ENCODE measurements at regions not wholly inside any gene's neighbourhood (a gene's known extent, or its start where the extent isn't known, plus 50 kb on each side); places are given as distances from the start of the nearest gene placed in this dataset.

DNA sequence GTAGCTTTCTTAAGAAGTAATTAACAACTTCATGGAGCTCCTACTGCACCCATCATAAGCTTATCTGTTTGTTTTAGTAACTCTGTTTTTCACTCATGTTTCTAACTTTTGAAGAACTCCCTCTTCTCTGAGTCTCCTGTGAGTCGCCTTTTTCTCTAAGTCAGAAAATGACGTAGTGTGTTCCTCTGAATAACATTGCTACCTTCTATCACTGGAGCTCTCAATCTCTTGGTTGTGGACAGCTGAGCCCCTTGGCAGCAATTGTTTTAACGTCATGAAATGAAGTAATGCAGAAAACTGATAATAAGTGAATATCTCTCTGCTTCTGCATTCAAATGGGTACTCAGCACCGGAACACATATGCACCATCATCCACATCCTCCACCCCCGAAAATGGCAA, 433.3 kb upstream of the SALL3 start:
- Histone ChIP-seq H3K4me3 (ENCODE audit: low read depth in 1 of 2, low read length in 2 of 2) (no peak overlapping the region), H3K27ac (ENCODE audit: low read depth, low read length) (no peak overlapping the region), H3K27me3 (ENCODE audit: control insufficient read depth in 1 of 2, insufficient read depth in 2 of 2, low read length in 2 of 2) (no peaks in the 10 kb centered on the region)

DNA sequence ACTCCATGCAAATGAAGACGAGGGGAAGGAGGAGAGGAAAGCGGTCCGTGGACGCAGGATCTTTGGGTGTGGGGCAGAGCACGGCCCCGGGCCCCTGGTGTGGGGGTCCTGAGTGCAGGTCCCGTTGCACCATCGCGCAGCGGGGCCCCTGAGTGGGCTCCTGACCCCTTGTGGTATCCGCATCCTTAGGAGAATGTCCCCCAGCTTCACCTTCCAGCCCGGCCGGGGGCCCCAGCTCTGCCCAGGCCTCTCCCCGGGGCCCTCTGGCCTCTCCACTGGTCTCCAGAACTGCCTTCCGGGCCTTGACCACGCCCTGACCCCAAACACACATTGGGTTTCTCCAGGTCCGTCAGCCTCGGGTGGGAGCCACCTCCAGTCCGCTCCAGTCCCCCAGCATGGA, 431.8 kb upstream of the SALL3 start:
- H3K27me3 ChIP-seq (ENCODE audit: control insufficient read depth in 1 of 2, insufficient read depth in 2 of 2, low read length in 2 of 2): no peaks in the 10 kb centered on the region
- H3K4me1 ChIP-seq (ENCODE audit: control insufficient read depth in 1 of 2, insufficient read depth in 2 of 2, low read length in 2 of 2): no peaks in the 10 kb centered on the region
- H3K9me3 ChIP-seq (ENCODE audit: control insufficient read depth in 1 of 2, low read length in 2 of 2): peaks cover 0 to 17% of the 10 kb centered on the region in 2 donors
- H3K27ac ChIP-seq (ENCODE audit: low read depth, low read length): no peak overlapping the region
- no peak overlapping the region for H3K9ac ChIP-seq (ENCODE audit: low read depth in 1 of 2, low read length in 2 of 2)
- no peak overlapping the region for H3K4me3 ChIP-seq (ENCODE audit: low read depth in 1 of 2, low read length in 2 of 2)
- no peaks in the 10 kb centered on the region for H3K36me3 ChIP-seq (ENCODE audit: control insufficient read depth in 1 of 2, insufficient read depth in 2 of 2, low read length in 2 of 2)

More for the DNA sequence above, 433.3 kb upstream of the SALL3 start:
- H3K9me3 ChIP-seq (ENCODE audit: control insufficient read depth in 1 of 2, low read length in 2 of 2): peaks cover 0 to 17% of the 10 kb centered on the region in 2 donors
- no peaks in the 10 kb centered on the region for H3K4me1 ChIP-seq (ENCODE audit: control insufficient read depth in 1 of 2, insufficient read depth in 2 of 2, low read length in 2 of 2)
- no peak overlapping the region for H3K9ac ChIP-seq (ENCODE audit: low read depth in 1 of 2, low read length in 2 of 2)
- H3K36me3 ChIP-seq (ENCODE audit: control insufficient read depth in 1 of 2, insufficient read depth in 2 of 2, low read length in 2 of 2): no peaks in the 10 kb centered on the region

DNA sequence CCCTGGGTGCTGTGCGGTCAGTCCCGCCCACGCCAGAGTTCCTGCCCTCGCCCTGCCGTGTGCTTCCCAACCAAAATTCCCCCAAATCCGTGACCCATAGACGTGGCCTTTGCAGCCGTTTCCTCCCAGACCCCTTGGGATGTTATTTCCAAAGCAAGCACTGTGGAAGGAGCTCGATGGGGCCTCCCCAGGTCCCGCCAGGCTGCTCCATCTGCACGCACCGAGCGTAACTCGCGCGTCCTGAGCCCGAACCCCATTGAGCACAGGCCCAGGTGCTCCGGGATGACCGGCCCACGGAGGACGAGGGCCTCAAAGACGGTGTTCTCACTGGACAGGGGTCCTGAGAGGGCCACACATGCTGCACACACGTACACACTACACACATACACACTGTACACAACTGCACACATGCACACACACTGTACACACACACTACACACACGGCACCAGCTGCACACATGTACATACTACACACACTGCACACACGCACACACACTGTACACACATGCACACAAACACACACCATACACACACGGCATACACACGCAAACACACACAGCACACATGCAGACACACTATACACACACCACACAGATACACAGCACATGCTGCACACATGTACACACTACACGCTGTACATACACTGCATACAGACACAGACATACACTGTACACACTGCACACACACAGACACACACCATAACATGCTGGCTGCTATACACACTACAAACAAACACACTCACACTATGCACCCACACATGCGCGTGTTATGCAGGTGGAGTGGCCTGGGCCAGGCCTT, 431.2 kb upstream of the SALL3 start:
- H3K27me3 ChIP-seq (ENCODE audit: control insufficient read depth in 1 of 2, insufficient read depth in 2 of 2, low read length in 2 of 2): no peaks in the 10 kb centered on the region
- H3K27ac ChIP-seq (ENCODE audit: low read depth, low read length): no peak overlapping the region
- peaks cover 0 to 17% of the 10 kb centered on the region in 2 donors for H3K9me3 ChIP-seq (ENCODE audit: control insufficient read depth in 1 of 2, low read length in 2 of 2)
- no peak overlapping the region for H3K9ac ChIP-seq (ENCODE audit: low read depth in 1 of 2, low read length in 2 of 2)
- no peaks in the 10 kb centered on the region for H3K4me1 ChIP-seq (ENCODE audit: control insufficient read depth in 1 of 2, insufficient read depth in 2 of 2, low read length in 2 of 2)
- no peak overlapping the region for H3K4me3 ChIP-seq (ENCODE audit: low read depth in 1 of 2, low read length in 2 of 2)
- no peaks in the 10 kb centered on the region for H3K36me3 ChIP-seq (ENCODE audit: control insufficient read depth in 1 of 2, insufficient read depth in 2 of 2, low read length in 2 of 2)

DNA sequence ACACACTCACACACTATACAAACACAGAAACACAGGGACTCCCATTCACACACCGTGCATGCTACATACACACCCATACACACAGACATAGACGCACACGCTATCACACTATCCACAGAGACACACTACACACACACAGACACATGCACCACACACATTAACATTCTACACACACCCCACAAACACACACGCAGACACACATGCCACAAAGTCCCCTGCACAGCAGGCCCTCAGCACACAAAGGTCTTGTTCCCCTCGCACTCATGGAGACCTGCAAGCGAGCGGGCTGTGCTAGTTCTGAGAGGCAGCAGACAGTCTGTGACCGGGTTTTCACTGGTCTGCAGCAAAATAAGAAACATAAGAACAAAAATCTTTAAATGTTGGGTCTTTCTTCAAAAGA, 429.6 kb upstream of the SALL3 start:
- Histone ChIP-seq H3K36me3 (ENCODE audit: control insufficient read depth in 1 of 2, insufficient read depth in 2 of 2, low read length in 2 of 2) (no peaks in the 10 kb centered on the region), H3K9me3 (ENCODE audit: control insufficient read depth in 1 of 2, low read length in 2 of 2) (peaks cover 0 to 19% of the 10 kb centered on the region in 2 donors), H3K9ac (ENCODE audit: low read depth in 1 of 2, low read length in 2 of 2) (no peak overlapping the region), H3K4me1 (ENCODE audit: control insufficient read depth in 1 of 2, insufficient read depth in 2 of 2, low read length in 2 of 2) (no peaks in the 10 kb centered on the region), H3K27me3 (ENCODE audit: control insufficient read depth in 1 of 2, insufficient read depth in 2 of 2, low read length in 2 of 2) (no peaks in the 10 kb centered on the region), H3K4me3 (ENCODE audit: low read depth in 1 of 2, low read length in 2 of 2) (no peak overlapping the region), H3K27ac (ENCODE audit: low read depth, low read length) (no peak overlapping the region)

DNA sequence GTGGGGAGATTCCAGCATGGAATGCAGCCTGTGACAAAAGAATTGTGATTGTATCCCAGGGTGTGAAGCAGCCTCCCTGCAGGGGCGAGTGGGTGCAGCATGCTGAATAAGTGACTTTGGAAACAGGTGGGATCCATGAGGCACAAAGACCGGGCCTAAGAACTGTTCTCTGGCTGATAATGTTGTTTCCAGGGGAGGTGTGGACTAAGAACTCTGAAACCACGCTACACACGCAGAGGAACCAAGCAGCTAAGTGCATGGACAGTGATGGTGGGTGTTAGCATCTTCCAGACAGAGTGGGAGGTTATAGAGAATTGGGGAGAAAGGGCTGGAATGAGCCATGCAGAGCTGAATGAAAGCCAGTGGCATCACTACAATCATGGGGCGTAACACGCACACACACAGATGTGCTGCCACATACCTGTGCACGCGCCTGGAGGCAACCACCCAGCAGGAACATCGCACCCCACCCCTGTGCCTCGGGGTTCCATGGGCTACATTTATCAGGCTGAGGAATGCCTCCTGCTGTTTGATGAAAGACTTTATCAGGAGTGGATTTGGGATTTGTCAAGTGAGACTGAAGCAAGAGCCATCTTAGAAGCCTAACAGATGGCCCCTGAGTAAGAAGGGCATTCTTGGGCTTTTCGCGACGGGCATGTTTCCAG, 424.5 kb upstream of the SALL3 start:
- Histone ChIP-seq H3K4me1 (ENCODE audit: control insufficient read depth in 1 of 2, insufficient read depth in 2 of 2, low read length in 2 of 2) (no peaks in the 10 kb centered on the region), H3K9ac (ENCODE audit: low read depth in 1 of 2, low read length in 2 of 2) (no peak overlapping the region), H3K27me3 (ENCODE audit: control insufficient read depth in 1 of 2, insufficient read depth in 2 of 2, low read length in 2 of 2) (no peaks in the 10 kb centered on the region), H3K27ac (ENCODE audit: low read depth, low read length) (no peak overlapping the region), H3K4me3 (ENCODE audit: low read depth in 1 of 2, low read length in 2 of 2) (no peak overlapping the region), H3K36me3 (ENCODE audit: control insufficient read depth in 1 of 2, insufficient read depth in 2 of 2, low read length in 2 of 2) (no peaks in the 10 kb centered on the region), H3K9me3 (ENCODE audit: control insufficient read depth in 1 of 2, low read length in 2 of 2) (peaks cover 0 to 17% of the 10 kb centered on the region in 2 donors)

DNA sequence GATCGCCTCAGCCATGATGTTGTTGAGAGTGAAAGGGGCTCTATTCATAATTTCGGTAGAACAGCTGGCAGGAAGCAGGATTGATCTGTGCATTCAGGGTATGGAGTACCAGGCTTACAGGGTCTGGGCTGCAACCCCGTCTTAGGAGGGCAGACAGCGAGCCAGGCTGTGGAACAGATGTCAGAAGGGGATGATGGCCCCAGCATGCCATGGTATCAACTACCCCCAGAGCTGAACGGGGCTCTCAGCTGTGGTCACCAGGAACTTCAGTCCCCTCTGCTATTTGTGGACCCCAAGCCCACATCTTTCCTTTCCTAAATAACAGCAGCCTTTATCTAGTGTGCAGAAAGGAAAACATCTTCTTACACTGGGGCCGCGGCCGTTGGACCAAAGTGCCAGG, 422.2 kb upstream of the SALL3 start:
- no peaks in the 10 kb centered on the region for H3K4me1 ChIP-seq (ENCODE audit: control insufficient read depth in 1 of 2, insufficient read depth in 2 of 2, low read length in 2 of 2)

DNA sequence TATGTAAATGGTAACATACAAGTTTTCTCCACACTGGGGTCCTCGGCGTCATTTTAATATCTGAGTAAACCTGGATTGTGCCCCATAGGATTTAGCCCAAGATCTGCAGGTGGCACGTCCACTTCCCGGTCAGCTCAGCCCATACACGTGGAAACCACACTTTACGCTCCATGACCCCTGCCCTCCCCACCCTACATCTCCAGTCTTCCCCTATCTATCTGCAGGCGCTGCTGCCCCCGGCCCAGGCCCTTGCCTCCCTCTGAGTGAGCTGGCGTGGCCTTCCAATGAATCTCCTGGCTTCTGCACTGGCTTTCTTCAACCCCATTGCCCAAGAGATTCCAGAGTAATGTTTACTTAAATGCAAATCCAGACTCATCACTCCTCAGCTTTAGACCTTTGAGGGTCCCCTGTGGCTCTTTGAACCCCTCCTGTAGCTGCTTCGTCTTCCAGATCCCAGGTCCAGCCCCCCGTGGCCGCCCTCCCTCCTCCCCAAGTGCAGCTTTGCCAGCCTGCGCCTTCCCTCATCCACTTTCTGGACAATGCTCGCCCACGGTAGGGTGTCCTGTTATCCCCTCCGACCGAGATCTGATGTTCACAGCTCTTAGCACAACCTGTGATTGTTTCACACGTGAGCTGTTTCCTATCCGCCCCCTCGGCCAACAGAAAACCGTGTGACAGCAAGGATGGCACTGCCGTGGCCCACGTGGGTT, 421.4 kb upstream of the SALL3 start:
- Histone ChIP-seq H3K9me3 (ENCODE audit: control insufficient read depth in 1 of 2, low read length in 2 of 2) (peaks cover 0 to 17% of the 10 kb centered on the region in 2 donors), H3K9ac (ENCODE audit: low read depth in 1 of 2, low read length in 2 of 2) (no peak overlapping the region), H3K4me3 (ENCODE audit: low read depth in 1 of 2, low read length in 2 of 2) (no peak overlapping the region), H3K36me3 (ENCODE audit: control insufficient read depth in 1 of 2, insufficient read depth in 2 of 2, low read length in 2 of 2) (no peaks in the 10 kb centered on the region), H3K27me3 (ENCODE audit: control insufficient read depth in 1 of 2, insufficient read depth in 2 of 2, low read length in 2 of 2) (no peaks in the 10 kb centered on the region), H3K27ac (ENCODE audit: low read depth, low read length) (no peak overlapping the region), H3K4me1 (ENCODE audit: control insufficient read depth in 1 of 2, insufficient read depth in 2 of 2, low read length in 2 of 2) (no peaks in the 10 kb centered on the region)

More for the DNA sequence above, 422.2 kb upstream of the SALL3 start:
- Histone ChIP-seq H3K27ac (ENCODE audit: low read depth, low read length) (no peak overlapping the region), H3K9me3 (ENCODE audit: control insufficient read depth in 1 of 2, low read length in 2 of 2) (peaks cover 0 to 17% of the 10 kb centered on the region in 2 donors), H3K4me3 (ENCODE audit: low read depth in 1 of 2, low read length in 2 of 2) (no peak overlapping the region), H3K36me3 (ENCODE audit: control insufficient read depth in 1 of 2, insufficient read depth in 2 of 2, low read length in 2 of 2) (no peaks in the 10 kb centered on the region), H3K9ac (ENCODE audit: low read depth in 1 of 2, low read length in 2 of 2) (no peak overlapping the region), H3K27me3 (ENCODE audit: control insufficient read depth in 1 of 2, insufficient read depth in 2 of 2, low read length in 2 of 2) (no peaks in the 10 kb centered on the region)

DNA sequence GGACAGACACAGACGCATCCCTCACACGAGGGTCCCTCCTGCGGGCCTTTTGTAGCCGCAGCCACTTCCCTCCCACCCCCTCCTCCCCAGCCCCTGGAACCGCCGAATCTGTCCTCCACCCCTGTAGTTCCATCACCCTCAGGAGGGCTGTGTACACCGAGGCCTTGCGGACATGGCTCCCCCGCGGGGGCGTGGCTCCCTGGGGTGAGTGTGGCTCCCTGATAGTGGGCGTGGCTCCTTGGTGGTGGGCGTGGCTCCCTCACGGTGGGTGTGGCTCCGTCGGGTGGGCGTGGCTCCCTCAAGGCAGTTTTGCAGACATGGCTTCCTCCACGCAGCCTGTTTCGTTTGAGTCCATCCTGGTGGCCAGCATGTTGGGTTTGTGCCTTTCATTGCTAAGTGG, 420.7 kb upstream of the SALL3 start:
- Histone ChIP-seq H3K27ac (ENCODE audit: low read depth, low read length) (no peak overlapping the region), H3K9me3 (ENCODE audit: control insufficient read depth in 1 of 2, low read length in 2 of 2) (peaks cover 0 to 17% of the 10 kb centered on the region in 2 donors), H3K27me3 (ENCODE audit: control insufficient read depth in 1 of 2, insufficient read depth in 2 of 2, low read length in 2 of 2) (no peaks in the 10 kb centered on the region), H3K4me1 (ENCODE audit: control insufficient read depth in 1 of 2, insufficient read depth in 2 of 2, low read length in 2 of 2) (no peaks in the 10 kb centered on the region), H3K4me3 (ENCODE audit: low read depth in 1 of 2, low read length in 2 of 2) (no peak overlapping the region), H3K36me3 (ENCODE audit: control insufficient read depth in 1 of 2, insufficient read depth in 2 of 2, low read length in 2 of 2) (no peaks in the 10 kb centered on the region), H3K9ac (ENCODE audit: low read depth in 1 of 2, low read length in 2 of 2) (no peak overlapping the region)

DNA sequence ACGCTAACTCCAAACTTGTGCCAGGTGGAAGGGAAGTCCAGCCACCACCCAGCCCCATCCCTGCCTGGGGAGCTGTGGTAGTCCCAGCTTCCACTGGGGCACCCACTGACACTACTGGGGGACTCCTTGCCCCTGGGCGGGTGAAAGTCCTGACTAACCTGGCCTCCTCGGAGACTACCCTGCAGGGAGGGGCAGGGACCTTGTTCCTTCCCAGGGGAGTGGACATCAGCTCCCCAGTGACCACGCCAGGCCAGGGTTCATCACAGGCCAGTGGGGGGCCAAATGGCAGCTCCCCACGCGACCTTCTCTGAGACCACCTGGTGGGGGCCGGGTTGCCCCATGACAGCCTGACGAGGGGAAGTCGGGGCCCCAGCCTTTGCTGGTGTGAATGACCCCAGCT, 420.0 kb upstream of the SALL3 start:
- Histone ChIP-seq H3K27ac (ENCODE audit: low read depth, low read length) (no peak overlapping the region), H3K4me3 (ENCODE audit: low read depth in 1 of 2, low read length in 2 of 2) (no peak overlapping the region), H3K4me1 (ENCODE audit: control insufficient read depth in 1 of 2, insufficient read depth in 2 of 2, low read length in 2 of 2) (no peaks in the 10 kb centered on the region), H3K27me3 (ENCODE audit: control insufficient read depth in 1 of 2, insufficient read depth in 2 of 2, low read length in 2 of 2) (no peaks in the 10 kb centered on the region), H3K9ac (ENCODE audit: low read depth in 1 of 2, low read length in 2 of 2) (no peak overlapping the region), H3K36me3 (ENCODE audit: control insufficient read depth in 1 of 2, insufficient read depth in 2 of 2, low read length in 2 of 2) (no peaks in the 10 kb centered on the region), H3K9me3 (ENCODE audit: control insufficient read depth in 1 of 2, low read length in 2 of 2) (peaks cover 0 to 17% of the 10 kb centered on the region in 2 donors)

Measured in duodenal mucosa (tissue), 2 donors.